Endothelial cell of umbilical vein (primary cell): ENCODE measurements at regions not wholly inside any gene's neighbourhood (a gene's known extent, or its start where the extent isn't known, plus 50 kb on each side); places are given as distances from the start of the nearest gene placed in this dataset.

ENCODE experiments used
- CTCF ChIP-seq, 2 donors: IDR thresholded peaks; 1 replicate in 1 of 2; 2 replicates in 1 of 2; pipeline ENCODE4 v1.5.1; 2011; ENCODE audit warnings: low read length in 2 of 2, mild to moderate bottlenecking in 2 of 2, moderate library complexity in 2 of 2, control low read depth in 1 of 2, inconsistent platforms in 1 of 2, low read depth in 1 of 2; ENCODE audit not compliant: insufficient read depth in 1 of 2; ENCODE audit errors: extremely low read depth in 1 of 2
- EZH2 ChIP-seq: IDR thresholded peaks from 2 replicates; pipeline ENCODE4 v1.6.1; 2012; ENCODE audit warnings: borderline replicate concordance, low read depth, mild to moderate bottlenecking, moderate library complexity, low read length, inconsistent platforms; ENCODE audit not compliant: severe bottlenecking
- GATA2 ChIP-seq: IDR thresholded peaks from 2 replicates; pipeline ENCODE4 v1.7.0; 2011; ENCODE audit warnings: low read depth, mild to moderate bottlenecking, moderate library complexity, mixed read lengths, low read length; ENCODE audit not compliant: insufficient read length, insufficient read depth
- JUN ChIP-seq: IDR thresholded peaks from 2 replicates; pipeline ENCODE4 v1.6.1; 2011; ENCODE audit warnings: borderline replicate concordance, low read depth; ENCODE audit not compliant: insufficient read length, insufficient read depth
- POLR2A ChIP-seq: IDR thresholded peaks from 2 replicates; pipeline ENCODE4 v1.6.1; 2012; ENCODE audit warnings: low read depth, mild to moderate bottlenecking, control low read depth, low read length
- POLR2AphosphoS5 ChIP-seq: IDR thresholded peaks from 2 replicates; pipeline ENCODE4 v1.6.1; 2012; ENCODE audit warnings: low read depth, mild to moderate bottlenecking, control low read depth, low read length, moderate library complexity; ENCODE audit not compliant: insufficient read depth
- TF ChIP-seq, protein P1 (sequence below): IDR thresholded peaks from 2 replicates; pipeline ENCODE4 v1.6.1; 2011; ENCODE audit not compliant: insufficient read depth, insufficient read length

DNA sequence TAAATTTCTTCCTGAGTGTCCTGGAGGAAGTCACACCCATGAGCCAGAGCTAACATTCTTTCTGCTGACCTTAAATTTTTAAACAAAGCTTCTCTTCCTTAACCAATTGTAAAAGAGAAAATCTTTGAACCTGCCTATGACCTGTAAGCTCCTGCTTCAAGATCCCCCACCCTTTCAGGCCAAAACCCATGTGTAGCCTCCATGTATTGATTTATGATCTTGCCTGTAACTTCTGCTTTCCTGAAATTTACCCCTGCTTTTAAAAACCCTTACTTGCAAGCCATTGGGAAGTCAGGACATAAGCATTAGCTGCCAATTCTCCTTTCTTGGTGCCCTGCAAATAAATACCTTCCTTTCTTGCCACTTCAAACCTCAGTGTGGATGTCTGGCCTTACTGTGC, 68.5 kb upstream of the HECTD2 start:
- no peak for TF ChIP-seq POLR2AphosphoS5
- TF ChIP-seq CTCF (IDR thresholded peaks at IDR 0.05; ENCODE audit: extremely low read depth in 1 of 2, insufficient read depth in 1 of 2, low read depth in 1 of 2, low read length in 2 of 2): no peak
- TF ChIP-seq EZH2: no peak
- no peak for TF ChIP-seq POLR2A
- TF ChIP-seq JUN: no peak
- TF ChIP-seq, protein P1, sequence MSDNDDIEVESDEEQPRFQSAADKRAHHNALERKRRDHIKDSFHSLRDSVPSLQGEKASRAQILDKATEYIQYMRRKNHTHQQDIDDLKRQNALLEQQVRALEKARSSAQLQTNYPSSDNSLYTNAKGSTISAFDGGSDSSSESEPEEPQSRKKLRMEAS: no peak
- no peak for TF ChIP-seq GATA2
